HG03097 (cell line): ENCODE measurements at regions not wholly inside any gene's neighbourhood (a gene's known extent, or its start where the extent isn't known, plus 50 kb on each side); places are given as distances from the start of the nearest gene placed in this dataset.

Experiments used
- ATAC-seq: cut with Tn5 transposase; IDR thresholded peaks from one replicate; pipeline ENCODE4 v1.9.1; 2021; ENCODE audit not compliant: unreplicated experiment, low FRiP score

DNA sequence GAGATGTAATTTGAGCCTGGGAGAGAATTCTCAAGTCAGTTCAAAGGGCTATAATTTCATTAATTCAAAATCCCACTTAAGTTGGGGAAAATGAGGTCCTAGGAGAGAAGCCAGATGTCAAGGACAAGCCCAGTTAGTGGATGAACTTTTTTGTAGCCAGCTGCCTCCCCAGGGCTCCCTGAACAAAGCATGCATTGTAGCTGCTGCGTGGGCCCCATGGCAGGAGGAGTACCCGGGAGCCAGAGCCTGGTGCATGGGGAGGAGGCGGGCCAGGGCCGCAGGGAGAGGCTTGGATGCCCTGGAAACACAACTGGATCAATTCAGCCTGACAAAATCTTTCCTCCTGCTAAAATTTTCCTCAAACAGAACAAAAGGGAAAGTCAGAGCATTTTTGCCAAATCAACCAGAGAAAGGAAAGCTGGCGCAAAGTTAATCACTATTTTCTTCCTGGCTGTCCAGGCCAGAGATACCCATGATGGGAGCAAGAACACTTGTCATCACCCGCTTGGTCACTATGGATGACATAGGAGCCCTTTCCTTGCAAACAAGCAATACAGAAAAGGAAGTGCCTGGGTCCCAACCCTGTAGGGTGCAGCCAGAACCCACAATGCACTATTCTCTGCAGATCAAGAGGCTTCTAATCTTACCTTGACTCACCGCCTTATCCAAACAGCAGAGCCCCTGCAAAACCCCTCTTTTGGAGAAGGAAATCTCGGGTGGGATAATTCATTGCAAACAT, 248.1 kb upstream of the RAB4A start:
- ATAC-seq, result no peak

GRCh38 chr1:229023651-229024300, 247.1 kb upstream of the RAB4A start:
- no peak for ATAC-seq

DNA sequence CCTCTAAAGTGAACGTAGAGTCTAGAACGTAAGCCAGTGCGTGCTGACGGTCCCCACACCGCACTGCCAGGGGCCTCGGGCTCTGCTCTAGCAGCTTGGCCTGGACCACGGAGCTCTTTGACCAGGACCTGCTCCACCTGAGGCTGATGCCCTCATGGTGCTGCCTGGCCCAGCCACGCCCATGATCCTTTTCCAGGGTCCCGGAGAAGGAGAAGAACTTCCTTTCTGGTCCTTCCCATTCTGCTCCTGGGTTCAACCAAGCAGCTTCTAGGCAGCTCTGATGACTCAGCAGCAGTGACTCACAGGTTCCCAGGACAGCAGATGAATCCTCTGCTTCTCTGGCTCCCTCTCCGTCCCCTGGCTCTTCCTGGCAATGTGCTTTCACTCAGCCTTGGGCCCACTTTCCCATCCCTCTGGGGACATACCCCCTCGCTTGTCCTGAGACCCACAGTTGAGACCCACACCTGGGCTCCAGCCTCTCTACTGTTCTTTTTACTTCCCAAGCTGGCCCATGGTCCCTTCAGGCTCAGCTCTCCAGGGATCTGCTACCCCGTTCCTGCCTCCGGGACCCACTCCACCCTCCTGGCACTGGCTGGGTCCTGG, 246.3 kb upstream of the RAB4A start:
- ATAC-seq, result no peak

DNA sequence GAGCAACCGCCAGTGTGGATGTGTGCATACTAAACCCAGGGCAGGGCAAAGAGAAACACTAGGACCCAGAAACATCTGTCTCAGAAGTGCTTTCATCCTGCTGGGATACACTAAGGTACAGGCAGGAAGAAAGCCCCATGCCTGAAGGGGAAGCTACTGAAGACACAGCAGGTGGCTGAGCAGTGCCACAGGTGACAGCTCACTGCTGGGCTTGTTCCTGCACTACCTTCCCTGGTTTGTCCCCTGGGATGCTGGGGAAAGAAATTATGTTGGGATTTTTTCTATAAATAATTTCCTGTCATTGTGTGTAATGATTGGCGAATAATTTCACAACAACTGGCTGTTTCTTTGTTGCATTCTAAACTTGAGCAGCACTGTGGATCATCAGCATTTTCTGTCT, 245.3 kb upstream of the RAB4A start:
- ATAC-seq, result no peak

DNA sequence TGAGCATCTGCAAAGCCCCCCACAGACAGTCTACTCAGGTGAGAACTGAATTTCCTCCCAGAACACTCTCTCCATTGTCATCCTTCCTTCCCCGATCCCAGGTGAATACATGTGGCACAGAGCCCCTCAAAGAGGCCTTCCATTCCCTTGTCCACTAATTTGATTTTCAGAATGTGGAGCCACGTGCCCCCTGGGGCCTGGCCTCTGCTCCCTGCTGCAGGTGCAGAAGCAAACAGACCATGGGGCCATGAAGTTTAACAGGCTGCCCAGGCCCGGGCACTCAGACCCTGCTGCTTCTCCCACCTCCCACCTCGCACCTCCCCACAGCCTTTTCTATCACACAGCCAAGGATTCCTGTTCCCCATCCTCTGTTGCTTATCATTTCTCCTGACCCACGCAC, 243.8 kb upstream of the RAB4A start:
- no peak for ATAC-seq

- ATAC-seq, result no peak
These were observed 243.2 kb upstream of the RAB4A start for GRCh38 chr1:229027622-229028182.

GRCh38 chr1:229028544-229028943, 242.4 kb upstream of the RAB4A start:
- no peak for ATAC-seq

GRCh38 chr1:229028987-229029878, 241.7 kb upstream of the RAB4A start:
- ATAC-seq, result no peak

DNA sequence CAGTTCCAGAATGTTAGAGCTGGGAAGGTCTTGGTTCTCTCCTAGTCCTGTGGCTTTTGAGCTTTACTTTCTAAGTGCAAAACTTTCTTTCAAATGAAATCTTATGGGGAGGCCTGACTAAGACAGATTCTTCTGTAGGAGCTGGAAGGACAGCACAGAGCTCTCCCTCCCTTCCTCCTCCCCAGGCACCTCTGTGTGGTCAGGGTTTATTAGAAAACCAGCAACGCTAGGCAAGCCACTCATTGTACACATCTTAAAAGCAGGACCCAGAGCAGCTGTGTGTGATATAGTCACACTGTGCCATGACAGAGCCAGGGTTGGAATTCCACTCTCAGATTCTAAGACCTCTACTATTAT, 241.1 kb upstream of the RAB4A start:
- ATAC-seq, result no peak

- no peak for ATAC-seq
These were observed 240.3 kb upstream of the RAB4A start for GRCh38 chr1:229030630-229031029.

DNA sequence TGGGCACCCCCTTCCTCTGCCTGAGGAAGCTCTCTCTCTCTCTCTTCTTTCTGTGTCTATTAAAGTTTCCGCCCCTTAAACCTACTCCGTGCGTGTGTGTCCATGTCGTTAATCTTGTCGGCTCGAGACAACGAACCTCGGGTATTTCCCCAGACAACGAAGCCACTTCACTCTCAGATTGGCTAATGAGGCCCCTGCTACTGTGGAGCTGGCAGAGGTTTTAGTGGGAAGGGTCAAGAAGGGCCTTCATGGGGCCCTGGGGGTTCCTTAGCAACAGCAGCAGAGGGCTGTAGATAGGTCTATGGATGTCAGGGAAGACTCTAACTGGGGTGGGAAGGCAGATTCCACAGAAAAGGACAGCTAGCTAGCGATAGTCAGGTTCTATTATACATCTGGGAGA, 239.8 kb upstream of the RAB4A start:
- no peak for ATAC-seq

- no peak for ATAC-seq
These were observed 239.2 kb upstream of the RAB4A start for GRCh38 chr1:229031481-229032341.

DNA sequence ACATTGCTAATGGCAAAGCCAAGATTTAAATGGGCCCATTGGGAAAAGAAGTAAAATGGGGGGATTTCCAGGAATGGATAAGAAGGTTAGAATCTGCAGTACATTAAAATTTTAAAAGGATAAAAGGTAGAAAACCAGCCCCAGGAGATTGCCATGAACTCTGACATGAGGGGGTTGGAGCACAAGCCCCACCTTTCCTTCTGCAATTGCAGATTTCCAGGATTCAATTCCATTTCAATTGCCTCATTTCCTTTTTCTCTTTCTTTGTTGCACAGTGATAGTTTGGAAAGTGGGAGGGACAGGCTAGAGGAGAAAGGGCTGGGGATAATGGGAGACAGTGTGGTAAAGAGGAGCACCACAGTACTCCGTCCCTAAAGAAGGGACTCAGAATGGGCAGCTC, 238.5 kb upstream of the RAB4A start:
- no peak for ATAC-seq

- no peak for ATAC-seq
These were observed 237.4 kb upstream of the RAB4A start for GRCh38 chr1:229033480-229033879.

GRCh38 chr1:229034342-229034741, 236.6 kb upstream of the RAB4A start:
- ATAC-seq, result no peak

DNA sequence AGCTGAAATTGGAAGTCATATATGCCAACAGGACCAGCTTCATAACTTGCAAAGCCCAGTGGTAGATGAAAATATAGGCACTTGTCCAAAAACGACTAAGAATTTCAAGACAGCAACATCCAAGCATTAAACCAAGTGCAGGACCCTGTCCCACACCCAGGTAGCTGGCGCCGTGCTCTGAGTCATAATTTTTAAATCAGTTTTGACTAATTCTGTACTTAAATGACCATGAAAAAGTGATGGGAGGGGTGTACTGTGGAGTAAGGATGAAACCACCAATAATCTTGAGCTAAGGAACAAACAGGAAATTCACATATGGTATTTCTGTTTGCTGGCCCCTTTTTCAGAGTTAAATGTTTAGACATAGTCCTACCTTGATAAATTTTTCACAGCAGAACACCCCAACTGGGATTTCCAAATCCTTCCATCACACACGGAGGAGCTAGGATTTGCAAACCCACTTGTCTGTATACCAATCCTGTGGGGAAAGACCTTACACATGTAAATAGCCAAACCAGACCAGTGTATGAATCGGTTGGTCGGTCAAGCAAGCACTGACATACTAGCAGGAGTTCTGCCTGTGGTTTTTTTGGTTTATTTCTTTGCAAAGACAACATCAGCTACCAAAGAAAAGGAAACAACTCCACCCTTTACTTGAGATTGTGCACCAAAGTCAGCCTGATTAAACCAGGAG, 235.7 kb upstream of the RAB4A start:
- ATAC-seq, result peak; percentile 86

- ATAC-seq, result no peak
These were observed 235.2 kb upstream of the RAB4A start for GRCh38 chr1:229035748-229036082.

- no peak for ATAC-seq
These were observed 233.0 kb upstream of the RAB4A start for GRCh38 chr1:229037806-229038405.
